ENCODE measurements at regions not wholly inside any gene's neighbourhood (a gene's known extent, or its start where the extent isn't known, plus 50 kb on each side); places are given as distances from the start of the nearest gene placed in this dataset.

- Histone ChIP-seq H3K4me1 (replicated peaks) (no peaks in the 10 kb centered on the region), H3K27me3 (replicated peaks; ENCODE audit: insufficient read depth) (no peaks in the 10 kb centered on the region), H3K4me3 (no peak overlapping the region), H3K9me3 (no peaks in the 10 kb centered on the region), H3K36me3 (no peaks in the 10 kb centered on the region), H3K27ac (no peak overlapping the region)
- intact Hi-C loops (cut with DNase I), result loop anchor here (10.0 kb wide), 1 partner anchor 344 kb away; no protein-coding TSS in a partner anchor
- 74% methylated on average over 7 of the region's 7 CpGs for WGBS
- no peak for DNase-seq (ENCODE audit: low spot score)
- TF ChIP-seq POLR2AphosphoS5 (IDR thresholded peaks at IDR 0.05) (no peak), POLR2A (IDR thresholded peaks at IDR 0.05) (no peak), CTCF (IDR thresholded peaks at IDR 0.05) (no peak)
Observed at GRCh38 chr21:16538936-16539440, 809.2 kb downstream of the USP25 start.

GRCh38 chr21:16540966-16541727 is 811.4 kb downstream of the USP25 start:
- Histone ChIP-seq H3K9me3 (no peaks in the 10 kb centered on the region), H3K27me3 (replicated peaks; ENCODE audit: insufficient read depth) (no peaks in the 10 kb centered on the region), H3K27ac (no peak overlapping the region), H3K4me3 (no peak overlapping the region), H3K36me3 (no peaks in the 10 kb centered on the region), H3K4me1 (replicated peaks) (no peaks in the 10 kb centered on the region)
- 69% methylated on average over 3 of the region's 3 CpGs for WGBS
- intact Hi-C loops (cut with DNase I), result no loop called here
- no peak for DNase-seq (ENCODE audit: low spot score)
- no peak for TF ChIP-seq CTCF (IDR thresholded peaks at IDR 0.05)
- TF ChIP-seq POLR2AphosphoS5 (IDR thresholded peaks at IDR 0.05), result no peak
- no peak for TF ChIP-seq POLR2A (IDR thresholded peaks at IDR 0.05)

- 60% methylated on average over 4 of the region's 4 CpGs for WGBS
- Histone ChIP-seq H3K4me1 (replicated peaks) (no peaks in the 10 kb centered on the region), H3K27me3 (replicated peaks; ENCODE audit: insufficient read depth) (no peaks in the 10 kb centered on the region), H3K9me3 (no peaks in the 10 kb centered on the region), H3K4me3 (no peak overlapping the region), H3K27ac (no peak overlapping the region), H3K36me3 (no peaks in the 10 kb centered on the region)
- TF ChIP-seq POLR2AphosphoS5 (IDR thresholded peaks at IDR 0.05) (no peak), CTCF (IDR thresholded peaks at IDR 0.05) (no peak), POLR2A (IDR thresholded peaks at IDR 0.05) (no peak)
- intact Hi-C loops (cut with DNase I), result no loop called here
- DNase-seq (ENCODE audit: low spot score), result no peak
Observed at GRCh38 chr21:16550118-16550517, 820.3 kb downstream of the USP25 start.

DNA sequence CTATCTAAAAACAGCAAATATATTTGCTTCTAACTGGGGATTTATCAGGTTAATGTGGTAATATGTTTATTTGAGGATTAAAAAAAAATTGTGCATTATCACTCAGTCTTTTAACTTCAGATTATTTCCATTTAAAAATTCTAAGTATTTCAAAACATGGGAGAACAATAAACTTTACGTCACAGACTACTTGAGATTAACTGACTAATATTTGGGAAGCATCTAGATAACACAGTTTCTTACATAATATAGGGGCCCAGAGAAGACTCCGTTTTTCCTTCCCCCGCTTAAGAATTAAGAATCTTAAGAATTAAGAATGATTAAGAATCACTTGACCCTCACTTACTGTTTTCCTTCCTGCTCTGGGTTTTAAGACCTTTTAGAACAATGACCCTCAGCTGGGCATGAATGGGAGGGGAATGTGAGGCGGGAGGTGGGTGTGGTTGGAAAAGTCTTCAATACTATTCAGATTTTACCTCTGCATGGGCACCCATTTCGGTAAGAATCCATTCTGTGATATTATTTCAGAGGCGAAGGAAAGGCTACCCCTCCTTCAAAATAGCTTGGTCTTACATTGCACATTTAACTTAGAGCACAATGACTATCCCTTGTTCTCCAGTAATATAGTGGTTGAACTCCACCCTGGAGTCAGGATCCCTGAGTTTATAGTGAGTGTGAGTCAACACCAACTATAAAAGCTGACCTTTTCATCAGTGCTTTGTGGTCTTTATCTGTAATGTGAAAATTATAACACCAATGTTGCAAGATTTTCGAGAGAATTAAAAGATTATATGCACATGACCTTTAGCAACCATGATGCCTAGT is 821.3 kb downstream of the USP25 start:
- no peak for DNase-seq (ENCODE audit: low spot score)
- WGBS, result 85% methylated on average over 7 of the region's 7 CpGs
- no peak for TF ChIP-seq POLR2A (IDR thresholded peaks at IDR 0.05)
- TF ChIP-seq CTCF (IDR thresholded peaks at IDR 0.05), result no peak
- no peak for TF ChIP-seq POLR2AphosphoS5 (IDR thresholded peaks at IDR 0.05)
- intact Hi-C loops (cut with DNase I), result no loop called here
- H3K4me3 ChIP-seq, result no peak overlapping the region
- H3K27ac ChIP-seq, result no peak overlapping the region
- no peaks in the 10 kb centered on the region for H3K27me3 ChIP-seq (replicated peaks; ENCODE audit: insufficient read depth)
- no peaks in the 10 kb centered on the region for H3K36me3 ChIP-seq
- H3K4me1 ChIP-seq (replicated peaks), result no peaks in the 10 kb centered on the region
- no peaks in the 10 kb centered on the region for H3K9me3 ChIP-seq

Measured in prostate gland (tissue), 2 donors.